Loucy (cell line): ENCODE measurements at regions not wholly inside any gene's neighbourhood (a gene's known extent, or its start where the extent isn't known, plus 50 kb on each side); places are given as distances from the start of the nearest gene placed in this dataset.

ENCODE experiments used
- H2AFZ ChIP-seq: fragments of 200-600 bp; sonication (generic); 2 replicates; pipeline ENCODE4 v1.6.0; 2016; ENCODE audit warnings: antibody characterized with exemption, mild to moderate bottlenecking, low read length, moderate library complexity
- H3F3A ChIP-seq: fragments of 200-600 bp; 2 replicates; pipeline ENCODE4 v1.6.0; 2016; ENCODE audit warnings: antibody characterized with exemption, low read depth, mild to moderate bottlenecking
- H3K27me3 ChIP-seq: fragments of 200-600 bp; sonication (generic); 2 replicates; pipeline ENCODE4 v1.6.1; 2014; ENCODE audit warnings: low read length, mild to moderate bottlenecking; ENCODE audit not compliant: insufficient read depth, poor library complexity, severe bottlenecking
- H3K36me3 ChIP-seq: fragments of 200-600 bp; sonication (generic); 2 replicates; pipeline ENCODE4 v1.6.1; 2016; ENCODE audit warnings: low read length; ENCODE audit not compliant: insufficient read depth
- H3K4me1 ChIP-seq: fragments of 200-600 bp; sonication (generic); 2 replicates; pipeline ENCODE4 v1.5.1; 2014; ENCODE audit warnings: low read length, mild to moderate bottlenecking; ENCODE audit not compliant: insufficient read depth, poor library complexity, severe bottlenecking
- H3K4me2 ChIP-seq: fragments of 200-600 bp; sonication (generic); 2 replicates; pipeline ENCODE4 v1.6.0; 2014; ENCODE audit warnings: antibody characterized with exemption, low read length, low read depth, mild to moderate bottlenecking; ENCODE audit not compliant: poor library complexity, severe bottlenecking
- H3K4me3 ChIP-seq: fragments of 200-600 bp; sonication (generic); 2 replicates; pipeline ENCODE4 v1.5.1; 2014; ENCODE audit warnings: low read length, mild to moderate bottlenecking, mixed read lengths; ENCODE audit not compliant: poor library complexity, severe bottlenecking
- H3K79me2 ChIP-seq: fragments of 200-600 bp; sonication (generic); 2 replicates; pipeline ENCODE4 v1.6.1; 2014; ENCODE audit warnings: low read length; ENCODE audit not compliant: insufficient read depth
- H3K9ac ChIP-seq: fragments of 200-600 bp; sonication (generic); 2 replicates; pipeline ENCODE4 v1.6.0; 2014; ENCODE audit warnings: mild to moderate bottlenecking, low read depth, low read length, moderate library complexity; ENCODE audit not compliant: poor library complexity, severe bottlenecking
- H3K9me2 ChIP-seq: fragments of 200-600 bp; sonication (generic); replicated peaks from 2 replicates; pipeline ENCODE4 v1.6.1; 2016; ENCODE audit warnings: low read depth, low read length, mixed read lengths
- H3K9me3 ChIP-seq: fragments of 200-600 bp; sonication (generic); 2 replicates; pipeline ENCODE4 v1.6.1; 2014; ENCODE audit warnings: mild to moderate bottlenecking, antibody characterized with exemption, low read length, low read depth; ENCODE audit not compliant: insufficient read depth
- H4K20me1 ChIP-seq: fragments of 200-600 bp; sonication (generic); 2 replicates; pipeline ENCODE4 v1.6.0; 2014; ENCODE audit warnings: antibody characterized with exemption, low read length, mild to moderate bottlenecking; ENCODE audit not compliant: insufficient read depth, poor library complexity, severe bottlenecking
- EZH2phosphoT487 ChIP-seq: fragments of 200-600 bp; IDR thresholded peaks from 2 replicates; pipeline ENCODE4 v1.6.1; 2018; ENCODE audit warnings: antibody characterized with exemption, mild to moderate bottlenecking, moderate library complexity, borderline replicate concordance
- TF ChIP-seq, protein P1 (sequence below): fragments of 200-600 bp; sonication (generic); conservative IDR thresholded peaks from 2 replicates; pipeline ENCODE4 v1.5.1; 2014; ENCODE audit warnings: mild to moderate bottlenecking, antibody characterized with exemption, low read length

DNA sequence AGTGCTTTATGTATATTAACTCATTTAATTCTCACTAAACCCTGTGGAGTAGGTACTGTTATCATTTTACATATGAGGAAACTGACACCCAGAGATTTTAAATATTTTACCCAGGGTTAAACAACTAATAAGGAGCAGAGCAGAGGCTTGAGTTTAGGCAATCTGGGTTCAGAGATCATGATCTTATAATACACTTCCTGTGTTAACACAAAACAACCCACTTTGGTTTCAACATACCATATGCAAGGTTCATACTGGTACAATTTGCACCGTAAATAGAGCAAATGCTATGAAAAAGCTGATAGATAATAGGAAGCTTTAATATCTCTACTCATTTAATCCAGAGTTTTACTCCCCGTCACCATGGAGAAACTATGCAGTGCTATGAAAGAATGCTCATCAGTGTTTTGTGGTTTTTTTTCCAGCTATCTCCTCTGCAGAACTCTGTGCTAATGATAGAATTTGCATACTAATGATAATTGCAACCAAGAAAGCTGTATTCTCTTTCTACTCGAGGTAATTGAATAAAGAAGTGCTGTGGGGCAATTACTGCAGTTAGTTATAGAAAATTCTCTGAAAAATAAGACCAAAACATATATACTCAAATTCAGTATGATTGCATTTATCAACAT is 138.8 kb upstream of the MAP9 start:
- Histone ChIP-seq H4K20me1 (no peaks in the 10 kb centered on the region), H3K79me2 (no peaks in the 10 kb centered on the region), H3F3A (no peaks in the 10 kb centered on the region), H3K9me3 (no peaks in the 10 kb centered on the region), H3K4me2 (no peak overlapping the region), H3K9ac (no peak overlapping the region), H3K9me2 (no peaks in the 10 kb centered on the region), H3K4me1 (no peaks in the 10 kb centered on the region), H3K36me3 (no peaks in the 10 kb centered on the region), H2AFZ (no peak overlapping the region), H3K4me3 (no peak overlapping the region), H3K27me3 (no peaks in the 10 kb centered on the region)
- TF ChIP-seq, protein P1, sequence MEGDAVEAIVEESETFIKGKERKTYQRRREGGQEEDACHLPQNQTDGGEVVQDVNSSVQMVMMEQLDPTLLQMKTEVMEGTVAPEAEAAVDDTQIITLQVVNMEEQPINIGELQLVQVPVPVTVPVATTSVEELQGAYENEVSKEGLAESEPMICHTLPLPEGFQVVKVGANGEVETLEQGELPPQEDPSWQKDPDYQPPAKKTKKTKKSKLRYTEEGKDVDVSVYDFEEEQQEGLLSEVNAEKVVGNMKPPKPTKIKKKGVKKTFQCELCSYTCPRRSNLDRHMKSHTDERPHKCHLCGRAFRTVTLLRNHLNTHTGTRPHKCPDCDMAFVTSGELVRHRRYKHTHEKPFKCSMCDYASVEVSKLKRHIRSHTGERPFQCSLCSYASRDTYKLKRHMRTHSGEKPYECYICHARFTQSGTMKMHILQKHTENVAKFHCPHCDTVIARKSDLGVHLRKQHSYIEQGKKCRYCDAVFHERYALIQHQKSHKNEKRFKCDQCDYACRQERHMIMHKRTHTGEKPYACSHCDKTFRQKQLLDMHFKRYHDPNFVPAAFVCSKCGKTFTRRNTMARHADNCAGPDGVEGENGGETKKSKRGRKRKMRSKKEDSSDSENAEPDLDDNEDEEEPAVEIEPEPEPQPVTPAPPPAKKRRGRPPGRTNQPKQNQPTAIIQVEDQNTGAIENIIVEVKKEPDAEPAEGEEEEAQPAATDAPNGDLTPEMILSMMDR: no peak
- TF ChIP-seq EZH2phosphoT487: no peak

DNA sequence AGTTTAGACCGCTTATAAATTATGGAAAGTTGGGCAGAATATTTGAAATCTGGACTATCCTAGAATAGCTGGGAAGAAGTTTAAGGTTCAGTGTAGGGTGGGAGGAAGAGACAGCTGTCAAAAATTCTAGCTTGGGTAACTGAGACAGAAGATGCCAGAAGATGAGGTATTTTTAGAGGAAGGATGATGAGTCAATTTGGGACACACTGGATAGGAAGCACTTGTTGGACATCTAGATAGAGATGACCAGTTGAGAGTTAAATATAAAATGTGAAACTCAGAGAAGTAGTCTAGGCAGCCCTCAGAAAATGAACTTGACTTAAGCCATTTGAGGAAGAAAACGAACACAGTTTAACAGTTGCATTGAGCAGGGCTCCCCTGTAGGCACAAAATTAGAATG is 137.9 kb upstream of the MAP9 start:
- H3K27me3 ChIP-seq: no peaks in the 10 kb centered on the region
- no peaks in the 10 kb centered on the region for H3K4me1 ChIP-seq
- H3K4me2 ChIP-seq: no peak overlapping the region
- no peaks in the 10 kb centered on the region for H3K36me3 ChIP-seq
- H3F3A ChIP-seq: no peaks in the 10 kb centered on the region
- no peaks in the 10 kb centered on the region for H4K20me1 ChIP-seq
- H3K9me3 ChIP-seq: no peaks in the 10 kb centered on the region
- no peak overlapping the region for H3K4me3 ChIP-seq
- no peak for TF ChIP-seq EZH2phosphoT487
- TF ChIP-seq, protein P1: no peak
- H3K9ac ChIP-seq: no peak overlapping the region
- no peak overlapping the region for H2AFZ ChIP-seq
- no peaks in the 10 kb centered on the region for H3K9me2 ChIP-seq
- no peaks in the 10 kb centered on the region for H3K79me2 ChIP-seq

DNA sequence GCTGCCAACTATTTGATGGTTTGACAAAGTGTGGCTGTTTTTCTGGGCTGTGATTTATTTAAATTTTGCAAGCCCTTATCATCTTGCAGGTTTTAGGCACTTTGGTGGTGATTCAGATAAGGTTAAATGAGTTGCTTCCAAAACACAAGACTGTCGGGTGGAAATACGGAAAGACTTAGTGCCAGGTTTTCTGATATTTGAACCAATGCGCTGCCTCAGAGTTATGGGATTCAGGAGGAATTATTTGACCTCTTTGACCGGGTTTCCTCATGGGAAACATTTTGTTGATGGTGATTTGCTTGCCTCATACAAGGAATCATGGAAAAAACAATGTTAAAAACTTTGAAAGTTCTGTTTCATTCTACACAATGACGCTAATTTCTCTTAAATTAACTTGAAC is 136.1 kb upstream of the MAP9 start:
- Histone ChIP-seq H3F3A (no peaks in the 10 kb centered on the region), H4K20me1 (no peaks in the 10 kb centered on the region), H2AFZ (no peak overlapping the region), H3K79me2 (no peaks in the 10 kb centered on the region), H3K9me2 (no peaks in the 10 kb centered on the region), H3K4me3 (no peak overlapping the region), H3K9me3 (no peaks in the 10 kb centered on the region), H3K4me2 (no peak overlapping the region), H3K36me3 (no peaks in the 10 kb centered on the region), H3K27me3 (no peaks in the 10 kb centered on the region), H3K4me1 (no peaks in the 10 kb centered on the region), H3K9ac (no peak overlapping the region)
- no peak for TF ChIP-seq EZH2phosphoT487
- TF ChIP-seq, protein P1: no peak
